ENCODE measurements at regions not wholly inside any gene's neighbourhood (a gene's known extent, or its start where the extent isn't known, plus 50 kb on each side); places are given as distances from the start of the nearest gene placed in this dataset.

- TF ChIP-seq CTCF (IDR thresholded peaks at IDR 0.05; ENCODE audit: low read depth, low read length): no peak
- H3K4me3 ChIP-seq (ENCODE audit: low read depth, low read length): no peak overlapping the region
- no peak for DNase-seq (ENCODE audit: low read depth, low spot score)
- in situ Hi-C loops (cut with HindIII; ENCODE audit: low sequenced_read_pairs): no loop called here
These were observed 196.6 kb upstream of the SOX11 start for GRCh38 chr2:5495586-5495985.

GRCh38 chr2:5497874-5498273 is 194.3 kb upstream of the SOX11 start:
- DNase-seq (ENCODE audit: low read depth, low spot score): no peak
- in situ Hi-C loops (cut with HindIII; ENCODE audit: low sequenced_read_pairs): no loop called here
- TF ChIP-seq CTCF (IDR thresholded peaks at IDR 0.05; ENCODE audit: low read depth, low read length): no peak
- no peak overlapping the region for H3K4me3 ChIP-seq (ENCODE audit: low read depth, low read length)

GRCh38 chr2:5501807-5502206 is 190.4 kb upstream of the SOX11 start:
- no peak for TF ChIP-seq CTCF (IDR thresholded peaks at IDR 0.05; ENCODE audit: low read depth, low read length)
- in situ Hi-C loops (cut with HindIII; ENCODE audit: low sequenced_read_pairs): no loop called here
- H3K4me3 ChIP-seq (ENCODE audit: low read depth, low read length): no peak overlapping the region
- DNase-seq (ENCODE audit: low read depth, low spot score): no peak

- no peak for TF ChIP-seq CTCF (IDR thresholded peaks at IDR 0.05; ENCODE audit: low read depth, low read length)
- no peak for DNase-seq (ENCODE audit: low read depth, low spot score)
- H3K4me3 ChIP-seq (ENCODE audit: low read depth, low read length): no peak overlapping the region
- in situ Hi-C loops (cut with HindIII; ENCODE audit: low sequenced_read_pairs): no loop called here
These were observed 189.8 kb upstream of the SOX11 start for GRCh38 chr2:5502385-5502784.

- in situ Hi-C loops (cut with HindIII; ENCODE audit: low sequenced_read_pairs): no loop called here
These were observed 187.4 kb upstream of the SOX11 start for GRCh38 chr2:5504756-5505155.

GRCh38 chr2:5507367-5507766 is 184.8 kb upstream of the SOX11 start:
- no peak overlapping the region for H3K4me3 ChIP-seq (ENCODE audit: low read depth, low read length)
- in situ Hi-C loops (cut with HindIII; ENCODE audit: low sequenced_read_pairs): no loop called here
- TF ChIP-seq CTCF (IDR thresholded peaks at IDR 0.05; ENCODE audit: low read depth, low read length): no peak
- no peak for DNase-seq (ENCODE audit: low read depth, low spot score)

More at GRCh38 chr2:5504756-5505155, 187.4 kb upstream of the SOX11 start:
- DNase-seq (ENCODE audit: low read depth, low spot score): no peak
- TF ChIP-seq CTCF (IDR thresholded peaks at IDR 0.05; ENCODE audit: low read depth, low read length): no peak
- no peak overlapping the region for H3K4me3 ChIP-seq (ENCODE audit: low read depth, low read length)

GRCh38 chr2:5509362-5509761 is 182.8 kb upstream of the SOX11 start:
- H3K4me3 ChIP-seq (ENCODE audit: low read depth, low read length): no peak overlapping the region
- no peak for TF ChIP-seq CTCF (IDR thresholded peaks at IDR 0.05; ENCODE audit: low read depth, low read length)
- in situ Hi-C loops (cut with HindIII; ENCODE audit: low sequenced_read_pairs): no loop called here
- no peak for DNase-seq (ENCODE audit: low read depth, low spot score)
